ENCODE measurements at regions not wholly inside any gene's neighbourhood (a gene's known extent, or its start where the extent isn't known, plus 50 kb on each side); places are given as distances from the start of the nearest gene placed in this dataset.

- TF ChIP-seq MEIS2 (CRISPR knock-in tag; IDR thresholded peaks at IDR 0.05), result no peak
- no peak for TF ChIP-seq GTF2F1 (IDR thresholded peaks at IDR 0.05; ENCODE audit: low read length)
- TF ChIP-seq SOX5 (CRISPR knock-in tag; IDR thresholded peaks at IDR 0.05; ENCODE audit: borderline replicate concordance), result 0 out of 2 replicates have a peak, but pooled peaks have one; percentile 19
- no peak for TF ChIP-seq RFXANK (CRISPR knock-in tag; IDR thresholded peaks at IDR 0.05)
- no peak for TF ChIP-seq AFF4 (CRISPR knock-in tag; IDR thresholded peaks at IDR 0.05)
- no peak for TF ChIP-seq SIX1 (CRISPR knock-in tag; IDR thresholded peaks at IDR 0.05; ENCODE audit: borderline replicate concordance)
- no peak for TF ChIP-seq NFKBIZ (CRISPR knock-in tag; IDR thresholded peaks at IDR 0.05)
- no peak for TF ChIP-seq ATM (IDR thresholded peaks at IDR 0.05; ENCODE audit: borderline replicate concordance)
- no peak for TF ChIP-seq DDIT3 (CRISPR knock-in tag; IDR thresholded peaks at IDR 0.05)
- no peak for TF ChIP-seq KIAA2018 (CRISPR knock-in tag; IDR thresholded peaks at IDR 0.05; ENCODE audit: borderline replicate concordance)
- TF ChIP-seq KLF9 (CRISPR knock-in tag; IDR thresholded peaks at IDR 0.05; ENCODE audit: low read depth), result no peak
- peak; percentile 13; the same call in 1 of the 2 replicates for TF ChIP-seq BCL6 (CRISPR knock-in tag; IDR thresholded peaks at IDR 0.05)
- TF ChIP-seq HDAC6 (IDR thresholded peaks at IDR 0.05; ENCODE audit: low read depth, low read length), result no peak
- no peak; a peak in 1 of 4 replicates for TF ChIP-seq KLF16 (CRISPR knock-in tag; IDR thresholded peaks at IDR 0.05)
- TF ChIP-seq SMAD9 (CRISPR knock-in tag; IDR thresholded peaks at IDR 0.05), result no peak
- TF ChIP-seq DRAP1 (CRISPR knock-in tag; IDR thresholded peaks at IDR 0.05), result no peak
- no peak for TF ChIP-seq ZNF121 (CRISPR knock-in tag; IDR thresholded peaks at IDR 0.05)
- TF ChIP-seq RAD21 (CRISPR knock-in tag; IDR thresholded peaks at IDR 0.05), result peak; percentile 36; the same call in 1 of the 2 replicates
Observed at GRCh38 chr1:234781241-234782065, 171.5 kb upstream of the IRF2BP2 start (continued).
